ENCODE measurements at regions not wholly inside any gene's neighbourhood (a gene's known extent, or its start where the extent isn't known, plus 50 kb on each side); places are given as distances from the start of the nearest gene placed in this dataset.

DNA sequence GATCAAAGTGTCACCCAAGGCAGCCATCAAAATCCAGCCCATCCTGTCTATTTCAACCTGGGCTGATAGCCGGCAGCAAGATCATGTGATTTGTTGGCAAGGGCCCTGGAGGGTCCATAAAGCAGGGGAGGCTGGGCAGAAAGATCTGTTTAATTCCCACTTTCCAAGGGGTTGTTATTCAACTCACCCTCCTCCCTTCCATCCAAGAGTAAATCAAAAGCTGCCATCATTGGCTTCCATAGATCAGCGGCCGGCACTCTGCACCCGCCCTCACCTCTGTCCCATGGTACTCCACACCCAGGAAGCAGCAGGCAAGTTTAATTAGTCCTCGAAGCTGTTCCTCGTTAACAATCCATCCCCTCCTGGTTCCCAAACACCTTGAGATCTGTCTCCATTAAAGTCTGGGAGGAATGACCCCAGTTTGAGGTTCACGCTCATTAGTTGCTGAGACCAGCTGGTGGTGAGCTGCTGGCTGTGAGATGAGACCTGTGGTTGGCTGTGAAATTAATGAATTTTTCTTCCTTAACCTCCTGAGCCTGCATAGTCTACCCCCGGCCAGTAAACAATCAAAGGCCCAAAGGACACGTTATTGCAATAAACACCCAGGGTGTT lies 120.6 kb upstream of the CHST15 start:
- no peak overlapping the region for H3K9ac ChIP-seq (ENCODE audit: insufficient read length, low read depth)
- H3K9me3 ChIP-seq (ENCODE audit: insufficient read depth, low read length): no peaks in the 10 kb centered on the region
- H3K4me3 ChIP-seq (ENCODE audit: insufficient read length, low read depth): no peak overlapping the region
- no peaks in the 10 kb centered on the region for H3K4me1 ChIP-seq (ENCODE audit: insufficient read depth, insufficient read length)
- no peaks in the 10 kb centered on the region for H3K27me3 ChIP-seq (ENCODE audit: insufficient read depth, insufficient read length)
- H3K36me3 ChIP-seq (ENCODE audit: insufficient read depth, insufficient read length, low read length): no peaks in the 10 kb centered on the region
- no peak for TF ChIP-seq YY1 (IDR thresholded peaks at IDR 0.05; ENCODE audit: insufficient read depth, insufficient read length)
- no peak for DNase-seq (ENCODE audit: low read depth, low spot score)

DNA sequence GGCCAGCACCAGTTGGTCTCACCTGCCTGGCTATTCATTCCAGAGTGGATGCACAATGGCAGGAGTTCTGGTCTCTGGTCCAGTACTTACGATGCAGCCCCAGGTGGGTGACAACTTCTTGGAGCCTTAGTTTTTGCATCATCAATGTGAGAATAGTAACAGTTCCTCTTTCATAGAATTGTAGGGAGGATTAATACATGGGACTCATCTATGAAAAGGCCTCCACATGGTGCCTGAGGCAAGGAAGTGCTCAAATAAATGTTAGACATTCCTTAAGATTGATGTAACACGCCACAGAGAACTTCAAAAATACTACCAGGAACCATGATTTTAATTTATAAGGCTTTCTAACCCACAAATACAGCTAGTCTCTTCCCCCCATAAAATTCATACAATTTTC lies 120.1 kb upstream of the CHST15 start:
- TF ChIP-seq ZNF274 (IDR thresholded peaks at IDR 0.05; ENCODE audit: low read depth, low read length) (no peak), YY1 (IDR thresholded peaks at IDR 0.05; ENCODE audit: insufficient read depth, insufficient read length) (no peak), SUZ12 (IDR thresholded peaks at IDR 0.05; ENCODE audit: extremely low read depth, insufficient read depth, insufficient read length) (no peak)

DNA sequence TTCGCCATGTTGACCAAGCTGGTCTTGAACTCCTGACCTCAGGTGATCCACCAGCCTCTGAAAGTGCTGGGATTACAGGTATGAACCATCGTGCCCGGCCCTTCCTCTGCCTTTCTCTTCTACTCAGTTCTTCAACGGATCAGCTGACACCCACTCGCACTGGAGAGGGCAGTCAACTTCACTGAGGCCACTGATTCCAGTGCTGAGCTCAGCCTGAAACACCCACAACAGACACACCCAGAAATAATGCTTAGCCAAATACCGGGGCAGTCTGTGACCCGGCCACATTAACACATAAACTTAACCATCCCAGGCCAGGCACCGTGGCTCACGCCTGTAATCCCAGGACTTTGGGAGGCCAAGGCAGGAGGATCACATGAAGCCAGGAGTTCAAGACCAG lies 119.3 kb upstream of the CHST15 start:
- Histone ChIP-seq H3K9ac (ENCODE audit: insufficient read length, low read depth) (no peak overlapping the region), H3K36me3 (ENCODE audit: insufficient read depth, insufficient read length, low read length) (no peaks in the 10 kb centered on the region), H3K9me3 (ENCODE audit: insufficient read depth, low read length) (0 out of 2 replicates have a peak, but pooled peaks cover under 1% of the 10 kb centered on the region), H3K4me3 (ENCODE audit: insufficient read length, low read depth) (no peak overlapping the region), H3K27me3 (ENCODE audit: insufficient read depth, insufficient read length) (no peaks in the 10 kb centered on the region), H3K4me1 (ENCODE audit: insufficient read depth, insufficient read length) (no peaks in the 10 kb centered on the region)
- DNase-seq (ENCODE audit: low read depth, low spot score): no peak
- TF ChIP-seq SUZ12 (IDR thresholded peaks at IDR 0.05; ENCODE audit: extremely low read depth, insufficient read depth, insufficient read length) (no peak), YY1 (IDR thresholded peaks at IDR 0.05; ENCODE audit: insufficient read depth, insufficient read length) (no peak), ZNF274 (IDR thresholded peaks at IDR 0.05; ENCODE audit: low read depth, low read length) (no peak)

More for the DNA sequence above, 120.1 kb upstream of the CHST15 start:
- Histone ChIP-seq H3K9ac (ENCODE audit: insufficient read length, low read depth) (no peak overlapping the region), H3K4me1 (ENCODE audit: insufficient read depth, insufficient read length) (no peaks in the 10 kb centered on the region), H3K4me3 (ENCODE audit: insufficient read length, low read depth) (no peak overlapping the region), H3K36me3 (ENCODE audit: insufficient read depth, insufficient read length, low read length) (no peaks in the 10 kb centered on the region), H3K27me3 (ENCODE audit: insufficient read depth, insufficient read length) (no peaks in the 10 kb centered on the region), H3K9me3 (ENCODE audit: insufficient read depth, low read length) (no peaks in the 10 kb centered on the region)
- no peak for DNase-seq (ENCODE audit: low read depth, low spot score)

- Histone ChIP-seq H3K36me3 (ENCODE audit: insufficient read depth, insufficient read length, low read length) (no peaks in the 10 kb centered on the region), H3K9ac (ENCODE audit: insufficient read length, low read depth) (no peak overlapping the region), H3K9me3 (ENCODE audit: insufficient read depth, low read length) (peaks cover 8% of the 10 kb centered on the region; the same call in 1 of the 2 replicates), H3K4me3 (ENCODE audit: insufficient read length, low read depth) (no peak overlapping the region), H3K27me3 (ENCODE audit: insufficient read depth, insufficient read length) (no peaks in the 10 kb centered on the region), H3K4me1 (ENCODE audit: insufficient read depth, insufficient read length) (no peaks in the 10 kb centered on the region)
- no peak for DNase-seq (ENCODE audit: low read depth, low spot score)
- TF ChIP-seq SUZ12 (IDR thresholded peaks at IDR 0.05; ENCODE audit: extremely low read depth, insufficient read depth, insufficient read length): no peak
- no peak for TF ChIP-seq YY1 (IDR thresholded peaks at IDR 0.05; ENCODE audit: insufficient read depth, insufficient read length)
- TF ChIP-seq ZNF274 (IDR thresholded peaks at IDR 0.05; ENCODE audit: low read depth, low read length): no peak
These were observed 118.5 kb upstream of the CHST15 start for GRCh38 chr10:124211921-124212320.

DNA sequence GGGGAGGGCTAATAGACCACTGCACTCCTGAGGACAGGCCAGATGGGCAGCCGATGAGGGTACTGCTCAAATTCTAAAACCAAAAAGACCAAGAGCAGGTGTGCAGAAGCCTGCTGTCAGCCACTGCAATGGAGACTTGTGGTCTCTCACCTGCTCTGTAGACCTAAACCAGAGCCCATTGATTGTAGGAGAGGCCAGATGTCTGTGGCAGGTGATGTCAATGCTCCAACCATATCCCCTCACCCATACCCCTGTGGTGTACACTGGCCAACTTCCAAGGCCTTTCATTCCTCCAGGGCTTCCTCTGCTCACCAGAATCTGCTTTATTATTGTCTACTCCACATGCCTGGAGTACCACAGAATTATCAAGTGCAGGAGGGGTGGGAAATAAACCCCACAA lies 116.9 kb upstream of the CHST15 start:
- Histone ChIP-seq H3K9me3 (ENCODE audit: insufficient read depth, low read length) (peaks cover 12% of the 10 kb centered on the region; the same call in 1 of the 2 replicates), H3K4me3 (ENCODE audit: insufficient read length, low read depth) (no peak overlapping the region), H3K36me3 (ENCODE audit: insufficient read depth, insufficient read length, low read length) (no peaks in the 10 kb centered on the region), H3K9ac (ENCODE audit: insufficient read length, low read depth) (no peak overlapping the region), H3K4me1 (ENCODE audit: insufficient read depth, insufficient read length) (no peaks in the 10 kb centered on the region), H3K27me3 (ENCODE audit: insufficient read depth, insufficient read length) (no peaks in the 10 kb centered on the region)
- DNase-seq (ENCODE audit: low read depth, low spot score): no peak
- no peak for TF ChIP-seq YY1 (IDR thresholded peaks at IDR 0.05; ENCODE audit: insufficient read depth, insufficient read length)
- no peak for TF ChIP-seq ZNF274 (IDR thresholded peaks at IDR 0.05; ENCODE audit: low read depth, low read length)
- TF ChIP-seq SUZ12 (IDR thresholded peaks at IDR 0.05; ENCODE audit: extremely low read depth, insufficient read depth, insufficient read length): no peak

GRCh38 chr10:124207391-124207790 lies 114.0 kb upstream of the CHST15 start:
- Histone ChIP-seq H3K9ac (ENCODE audit: insufficient read length, low read depth) (no peak overlapping the region), H3K9me3 (ENCODE audit: insufficient read depth, low read length) (peaks cover 12% of the 10 kb centered on the region; the same call in 1 of the 2 replicates), H3K4me1 (ENCODE audit: insufficient read depth, insufficient read length) (no peaks in the 10 kb centered on the region), H3K36me3 (ENCODE audit: insufficient read depth, insufficient read length, low read length) (no peaks in the 10 kb centered on the region), H3K4me3 (ENCODE audit: insufficient read length, low read depth) (no peak overlapping the region), H3K27me3 (ENCODE audit: insufficient read depth, insufficient read length) (no peaks in the 10 kb centered on the region)
- no peak for DNase-seq (ENCODE audit: low read depth, low spot score)
- TF ChIP-seq ZNF274 (IDR thresholded peaks at IDR 0.05; ENCODE audit: low read depth, low read length) (no peak), SUZ12 (IDR thresholded peaks at IDR 0.05; ENCODE audit: extremely low read depth, insufficient read depth, insufficient read length) (no peak), YY1 (IDR thresholded peaks at IDR 0.05; ENCODE audit: insufficient read depth, insufficient read length) (no peak)

DNA sequence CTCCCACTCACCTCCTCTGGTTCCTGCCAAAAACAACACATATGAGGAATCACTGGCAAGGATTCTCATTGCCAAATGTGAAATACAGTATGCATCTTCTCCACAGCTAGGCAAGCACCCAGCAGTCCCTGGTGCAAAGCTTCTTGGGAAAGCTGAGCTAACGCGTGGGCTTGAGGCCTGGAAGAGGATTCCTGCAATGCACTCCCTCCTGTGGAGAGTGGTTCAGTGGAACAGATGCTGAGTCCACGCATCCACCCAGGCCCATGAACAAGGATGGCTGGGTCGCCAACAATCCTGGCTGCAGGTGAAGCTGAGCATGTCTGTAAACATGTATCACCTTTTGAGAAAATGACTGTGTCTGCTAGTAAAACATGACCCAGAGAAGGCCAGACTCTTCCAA lies 113.2 kb upstream of the CHST15 start:
- H3K9ac ChIP-seq (ENCODE audit: insufficient read length, low read depth): no peak overlapping the region
- no peak overlapping the region for H3K4me3 ChIP-seq (ENCODE audit: insufficient read length, low read depth)
- no peaks in the 10 kb centered on the region for H3K4me1 ChIP-seq (ENCODE audit: insufficient read depth, insufficient read length)
- peaks cover 12% of the 10 kb centered on the region; the same call in 1 of the 2 replicates for H3K9me3 ChIP-seq (ENCODE audit: insufficient read depth, low read length)
- no peak for TF ChIP-seq YY1 (IDR thresholded peaks at IDR 0.05; ENCODE audit: insufficient read depth, insufficient read length)
- no peak for DNase-seq (ENCODE audit: low read depth, low spot score)
- no peaks in the 10 kb centered on the region for H3K36me3 ChIP-seq (ENCODE audit: insufficient read depth, insufficient read length, low read length)
- no peaks in the 10 kb centered on the region for H3K27me3 ChIP-seq (ENCODE audit: insufficient read depth, insufficient read length)

Data from NT2/D1 (cell line).